ENCODE measurements at regions not wholly inside any gene's neighbourhood (a gene's known extent, or its start where the extent isn't known, plus 50 kb on each side); places are given as distances from the start of the nearest gene placed in this dataset.

DNA sequence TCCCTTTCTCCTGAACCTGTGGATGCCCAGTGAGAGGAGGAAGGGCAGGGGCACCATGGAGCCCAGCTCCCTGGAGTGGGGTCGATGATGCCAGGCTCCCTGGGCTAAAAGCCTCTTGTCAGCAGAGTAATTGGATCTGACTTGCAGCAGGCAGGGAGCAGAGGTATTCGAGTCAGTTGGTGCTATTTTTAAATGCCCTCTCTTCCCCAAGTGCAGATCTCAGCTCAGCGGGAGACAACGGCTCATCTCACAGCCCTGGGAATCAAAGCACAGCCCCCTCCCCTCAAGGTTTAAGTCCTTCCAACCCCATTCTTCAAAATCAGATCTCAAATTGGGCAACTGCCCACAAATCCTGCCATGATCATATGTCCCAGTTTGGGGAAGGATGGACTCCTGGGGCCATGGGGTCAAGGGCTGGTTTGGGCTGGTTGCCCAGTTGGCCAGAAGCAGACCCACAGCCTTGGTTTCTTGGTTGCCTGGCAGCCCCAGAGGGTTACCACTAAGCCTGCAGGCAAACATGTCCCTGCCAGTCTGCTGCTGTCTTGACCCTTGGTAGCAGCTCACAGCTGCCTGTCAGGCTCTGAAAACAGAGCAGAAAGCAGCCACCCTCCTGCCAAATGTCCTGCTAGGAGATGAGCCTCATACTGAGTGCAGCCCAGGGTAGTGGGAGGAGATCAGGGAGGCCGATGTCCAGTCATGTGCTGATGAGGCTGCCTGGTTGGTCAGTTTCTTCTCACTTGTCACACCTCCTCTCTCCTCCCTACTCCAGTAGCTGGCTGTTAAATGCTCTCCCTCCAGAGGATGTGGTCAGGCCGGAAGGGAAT, 244.9 kb downstream of the LOXHD1 start:
- Histone ChIP-seq H3K4me1 (ENCODE audit: low read length) (peaks cover 56% of the 10 kb centered on the region), H3K4me2 (ENCODE audit: low read length) (peak overlapping the region; percentile 56), H2AFZ (ENCODE audit: low read depth, low read length) (no peak overlapping the region), H3K27me3 (ENCODE audit: low read depth, low read length) (no peaks in the 10 kb centered on the region), H3K4me3 (ENCODE audit: low read length) (no peak overlapping the region), H3K36me3 (replicated peaks; ENCODE audit: low read depth, low read length) (no peaks in the 10 kb centered on the region), H3K9me3 (ENCODE audit: insufficient read depth, low read length) (no peaks in the 10 kb centered on the region), H3K27ac (ENCODE audit: low read length) (no peak overlapping the region), H3K9ac (ENCODE audit: low read length) (no peak overlapping the region), H3K79me2 (ENCODE audit: low read length) (no peaks in the 10 kb centered on the region), H4K20me1 (ENCODE audit: insufficient read depth, low read length) (no peaks in the 10 kb centered on the region)
- no peak for TF ChIP-seq EZH2phosphoT487 (IDR thresholded peaks at IDR 0.05; ENCODE audit: low read depth)
- TF ChIP-seq, protein P1, sequence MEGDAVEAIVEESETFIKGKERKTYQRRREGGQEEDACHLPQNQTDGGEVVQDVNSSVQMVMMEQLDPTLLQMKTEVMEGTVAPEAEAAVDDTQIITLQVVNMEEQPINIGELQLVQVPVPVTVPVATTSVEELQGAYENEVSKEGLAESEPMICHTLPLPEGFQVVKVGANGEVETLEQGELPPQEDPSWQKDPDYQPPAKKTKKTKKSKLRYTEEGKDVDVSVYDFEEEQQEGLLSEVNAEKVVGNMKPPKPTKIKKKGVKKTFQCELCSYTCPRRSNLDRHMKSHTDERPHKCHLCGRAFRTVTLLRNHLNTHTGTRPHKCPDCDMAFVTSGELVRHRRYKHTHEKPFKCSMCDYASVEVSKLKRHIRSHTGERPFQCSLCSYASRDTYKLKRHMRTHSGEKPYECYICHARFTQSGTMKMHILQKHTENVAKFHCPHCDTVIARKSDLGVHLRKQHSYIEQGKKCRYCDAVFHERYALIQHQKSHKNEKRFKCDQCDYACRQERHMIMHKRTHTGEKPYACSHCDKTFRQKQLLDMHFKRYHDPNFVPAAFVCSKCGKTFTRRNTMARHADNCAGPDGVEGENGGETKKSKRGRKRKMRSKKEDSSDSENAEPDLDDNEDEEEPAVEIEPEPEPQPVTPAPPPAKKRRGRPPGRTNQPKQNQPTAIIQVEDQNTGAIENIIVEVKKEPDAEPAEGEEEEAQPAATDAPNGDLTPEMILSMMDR (IDR thresholded peaks at IDR 0.05; ENCODE audit: low read depth, low read length): no peak

GRCh38 chr18:46412916-46413315, 244.1 kb downstream of the LOXHD1 start:
- peaks cover 51% of the 10 kb centered on the region for H3K4me1 ChIP-seq (ENCODE audit: low read length)
- no peaks in the 10 kb centered on the region for H3K27me3 ChIP-seq (ENCODE audit: low read depth, low read length)
- no peak overlapping the region for H3K4me2 ChIP-seq (ENCODE audit: low read length)
- no peaks in the 10 kb centered on the region for H4K20me1 ChIP-seq (ENCODE audit: insufficient read depth, low read length)
- H3K36me3 ChIP-seq (replicated peaks; ENCODE audit: low read depth, low read length): no peaks in the 10 kb centered on the region
- no peaks in the 10 kb centered on the region for H3K79me2 ChIP-seq (ENCODE audit: low read length)
- TF ChIP-seq, protein P1 (IDR thresholded peaks at IDR 0.05; ENCODE audit: low read depth, low read length): no peak
- no peak for TF ChIP-seq EZH2phosphoT487 (IDR thresholded peaks at IDR 0.05; ENCODE audit: low read depth)
- H3K27ac ChIP-seq (ENCODE audit: low read length): no peak overlapping the region
- H3K4me3 ChIP-seq (ENCODE audit: low read length): no peak overlapping the region
- H3K9me3 ChIP-seq (ENCODE audit: insufficient read depth, low read length): no peaks in the 10 kb centered on the region
- no peak overlapping the region for H3K9ac ChIP-seq (ENCODE audit: low read length)
- no peak overlapping the region for H2AFZ ChIP-seq (ENCODE audit: low read depth, low read length)

DNA sequence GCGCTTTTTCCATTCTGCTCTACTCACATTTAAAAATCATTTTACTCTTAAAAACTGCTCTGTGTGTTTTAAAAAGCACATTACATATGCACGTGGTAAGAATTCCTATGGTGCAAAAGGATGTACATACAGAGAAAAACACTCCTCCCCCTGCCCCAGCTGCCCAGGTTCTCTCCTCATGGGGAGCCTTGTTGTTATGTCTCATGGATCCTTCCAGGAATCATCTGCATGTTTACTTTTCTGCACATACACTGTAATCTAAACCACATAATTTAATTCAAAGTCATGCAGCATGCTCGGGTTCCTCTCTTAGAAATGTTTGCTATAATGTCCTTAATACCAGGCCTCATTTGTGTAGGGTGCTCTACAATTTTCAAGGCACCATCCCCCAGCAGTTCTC, 243.3 kb downstream of the LOXHD1 start:
- peaks cover 47% of the 10 kb centered on the region for H3K4me1 ChIP-seq (ENCODE audit: low read length)
- no peak overlapping the region for H3K9ac ChIP-seq (ENCODE audit: low read length)
- TF ChIP-seq, protein P1 (IDR thresholded peaks at IDR 0.05; ENCODE audit: low read depth, low read length): no peak
- TF ChIP-seq EZH2phosphoT487 (IDR thresholded peaks at IDR 0.05; ENCODE audit: low read depth): no peak
- H3K4me3 ChIP-seq (ENCODE audit: low read length): no peak overlapping the region
- H3K4me2 ChIP-seq (ENCODE audit: low read length): no peak overlapping the region
- H3K79me2 ChIP-seq (ENCODE audit: low read length): no peaks in the 10 kb centered on the region
- H3K9me3 ChIP-seq (ENCODE audit: insufficient read depth, low read length): no peaks in the 10 kb centered on the region
- no peaks in the 10 kb centered on the region for H3K27me3 ChIP-seq (ENCODE audit: low read depth, low read length)
- H3K36me3 ChIP-seq (replicated peaks; ENCODE audit: low read depth, low read length): no peaks in the 10 kb centered on the region
- H3K27ac ChIP-seq (ENCODE audit: low read length): no peak overlapping the region
- H4K20me1 ChIP-seq (ENCODE audit: insufficient read depth, low read length): no peaks in the 10 kb centered on the region
- no peak overlapping the region for H2AFZ ChIP-seq (ENCODE audit: low read depth, low read length)

DNA sequence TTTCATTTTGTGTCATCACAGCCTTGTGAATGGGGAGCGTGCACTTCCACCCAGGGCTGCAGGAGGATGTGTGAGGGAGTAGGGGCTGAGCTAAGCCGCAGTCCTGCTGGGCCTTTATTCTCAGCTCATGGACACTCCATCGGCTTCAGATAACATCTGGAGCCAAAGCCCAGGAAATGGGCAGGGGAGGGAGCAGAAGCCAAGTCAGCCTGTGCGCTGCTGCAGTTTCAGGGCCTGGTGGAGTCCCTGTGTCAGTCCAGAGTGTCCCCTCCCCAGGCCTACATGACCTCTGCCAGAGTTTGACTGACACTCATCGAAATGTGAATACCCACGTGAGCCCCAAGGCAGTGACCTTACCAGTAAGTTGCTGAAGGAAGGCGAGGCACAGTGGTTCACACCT, 242.2 kb downstream of the LOXHD1 start:
- no peak overlapping the region for H3K9ac ChIP-seq (ENCODE audit: low read length)
- peaks cover 53% of the 10 kb centered on the region for H3K4me1 ChIP-seq (ENCODE audit: low read length)
- H3K27ac ChIP-seq (ENCODE audit: low read length): no peak overlapping the region
- H3K4me3 ChIP-seq (ENCODE audit: low read length): no peak overlapping the region
- no peaks in the 10 kb centered on the region for H3K36me3 ChIP-seq (replicated peaks; ENCODE audit: low read depth, low read length)
- H3K4me2 ChIP-seq (ENCODE audit: low read length): no peak overlapping the region
- no peaks in the 10 kb centered on the region for H3K9me3 ChIP-seq (ENCODE audit: insufficient read depth, low read length)
- no peaks in the 10 kb centered on the region for H3K79me2 ChIP-seq (ENCODE audit: low read length)
- TF ChIP-seq, protein P1 (IDR thresholded peaks at IDR 0.05; ENCODE audit: low read depth, low read length): no peak
- TF ChIP-seq EZH2phosphoT487 (IDR thresholded peaks at IDR 0.05; ENCODE audit: low read depth): no peak
- H4K20me1 ChIP-seq (ENCODE audit: insufficient read depth, low read length): no peaks in the 10 kb centered on the region
- H3K27me3 ChIP-seq (ENCODE audit: low read depth, low read length): no peaks in the 10 kb centered on the region
- no peak overlapping the region for H2AFZ ChIP-seq (ENCODE audit: low read depth, low read length)

Measured in OCI-LY3 (cell line).